HG02840 (cell line): ENCODE measurements at regions not wholly inside any gene's neighbourhood (a gene's known extent, or its start where the extent isn't known, plus 50 kb on each side); places are given as distances from the start of the nearest gene placed in this dataset.
"Not testable (repeated sequence)": the region's sequence is repeated elsewhere in the genome, so short reads cannot be mapped to it uniquely, and the experiment has no call there.

Experiments used
- ATAC-seq: cut with Tn5 transposase; IDR thresholded peaks from one replicate; pipeline ENCODE4 v1.9.1; 2021; ENCODE audit warnings: mild to moderate bottlenecking, moderate library complexity, moderate number of reproducible peaks; ENCODE audit not compliant: unreplicated experiment, low FRiP score

GRCh38 chr7:32694182-32694581 lies 197.4 kb downstream of the KBTBD2 start:
- no peak for ATAC-seq

GRCh38 chr7:32691965-32692815 lies 196.9 kb downstream of the AVL9 start:
- not testable (repeated sequence) for ATAC-seq

- not testable (repeated sequence) for ATAC-seq
These were observed 192.8 kb downstream of the AVL9 start for GRCh38 chr7:32688092-32688491.

- ATAC-seq, result no peak
These were observed 185.9 kb downstream of the AVL9 start for GRCh38 chr7:32681174-32681518.

- ATAC-seq, result no peak
These were observed 185.2 kb downstream of the AVL9 start for GRCh38 chr7:32680259-32681173.

- no peak for ATAC-seq
These were observed 183.9 kb downstream of the AVL9 start for GRCh38 chr7:32679192-32679591.

GRCh38 chr7:32677593-32677992 lies 182.3 kb downstream of the AVL9 start:
- no peak for ATAC-seq

- ATAC-seq, result no peak
These were observed 181.1 kb downstream of the AVL9 start for GRCh38 chr7:32676249-32676941.

- ATAC-seq, result no peak
These were observed 178.1 kb downstream of the AVL9 start for GRCh38 chr7:32673275-32673983.

- ATAC-seq, result no peak
These were observed 175.1 kb downstream of the AVL9 start for GRCh38 chr7:32670110-32671025.

- not testable (repeated sequence) for ATAC-seq
These were observed 174.0 kb downstream of the AVL9 start for GRCh38 chr7:32669173-32669870.

- ATAC-seq, result not testable (repeated sequence)
These were observed 173.3 kb downstream of the AVL9 start for GRCh38 chr7:32668387-32669097.

- ATAC-seq, result not testable (repeated sequence)
These were observed 172.3 kb downstream of the AVL9 start for GRCh38 chr7:32667586-32667985.

GRCh38 chr7:32663805-32664211 lies 168.5 kb downstream of the AVL9 start:
- not testable (repeated sequence) for ATAC-seq

- not testable (repeated sequence) for ATAC-seq
These were observed 167.2 kb downstream of the AVL9 start for GRCh38 chr7:32662509-32662908.

- no peak for ATAC-seq
These were observed 166.6 kb downstream of the AVL9 start for GRCh38 chr7:32661929-32662328.

- ATAC-seq, result no peak
These were observed 166.2 kb downstream of the AVL9 start for GRCh38 chr7:32661501-32661900.

- ATAC-seq, result no peak
These were observed 165.6 kb downstream of the AVL9 start for GRCh38 chr7:32660936-32661335.
